GM18909 (cell line): ENCODE measurements at regions not wholly inside any gene's neighbourhood (a gene's known extent, or its start where the extent isn't known, plus 50 kb on each side); places are given as distances from the start of the nearest gene placed in this dataset.
A peak's percentile ranks its signal among the peaks of the same experiment; 100 is the strongest.

Experiments used
- ATAC-seq: cut with Tn5 transposase; IDR thresholded peaks from one replicate; pipeline ENCODE4 v1.9.1; 2021; ENCODE audit warnings: mild to moderate bottlenecking; ENCODE audit not compliant: unreplicated experiment, poor library complexity

GRCh38 chr11:8818421-8818820 lies 92.6 kb upstream of the AKIP1 start:
- no peak for ATAC-seq

GRCh38 chr11:8820401-8820800 lies 90.6 kb upstream of the AKIP1 start:
- ATAC-seq = no peak

DNA sequence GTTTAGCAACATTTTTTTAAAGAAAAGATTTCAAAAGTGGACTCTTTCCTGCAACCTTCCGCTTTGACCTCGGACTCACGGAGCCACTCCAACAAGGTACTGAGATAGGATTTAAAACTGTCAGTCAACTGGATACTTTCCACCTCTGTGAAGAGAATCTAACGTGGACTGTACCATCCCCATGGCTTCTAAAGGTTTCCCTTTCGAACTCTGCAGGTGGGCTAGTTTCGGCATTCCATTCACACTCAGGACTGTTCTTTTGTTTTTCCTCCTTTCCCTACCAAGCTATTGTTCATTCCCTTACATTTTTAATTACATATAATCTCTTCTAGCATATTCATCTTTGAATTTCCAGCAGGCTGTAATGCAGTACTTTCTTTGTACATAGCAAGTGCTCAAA lies 88.5 kb upstream of the AKIP1 start:
- no peak for ATAC-seq

GRCh38 chr11:8823174-8823742 lies 87.7 kb upstream of the AKIP1 start:
- ATAC-seq = no peak

DNA sequence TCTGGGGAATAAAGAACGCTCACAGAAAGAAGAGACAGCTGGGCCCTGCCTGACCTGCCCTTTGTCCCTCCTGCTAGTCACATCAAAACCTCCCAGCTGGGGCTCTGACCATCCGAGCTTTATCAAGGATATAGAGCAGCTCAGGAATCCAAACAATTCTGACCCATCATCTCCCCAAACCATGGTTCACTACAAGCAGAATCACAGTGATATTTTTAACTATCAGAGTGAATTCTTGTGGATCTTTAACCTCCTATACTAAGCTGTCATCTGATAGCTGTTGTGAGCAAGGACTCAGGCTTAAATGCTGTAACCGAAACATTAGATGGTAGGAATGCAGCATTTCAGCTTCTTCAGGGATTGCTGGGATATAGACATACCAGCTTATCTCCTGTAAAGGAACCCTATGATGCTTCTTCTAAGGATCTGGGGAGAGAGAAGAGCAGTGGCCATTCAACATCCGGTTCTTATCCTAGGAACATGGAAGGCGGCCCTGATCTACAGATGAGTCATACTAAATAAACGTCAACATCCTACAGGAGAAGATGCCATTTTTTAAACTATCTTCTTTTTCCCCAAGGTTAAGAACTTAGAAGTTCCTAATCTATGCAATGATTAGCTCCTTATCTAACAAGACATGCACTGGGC lies 84.7 kb upstream of the AKIP1 start:
- ATAC-seq = no peak

DNA sequence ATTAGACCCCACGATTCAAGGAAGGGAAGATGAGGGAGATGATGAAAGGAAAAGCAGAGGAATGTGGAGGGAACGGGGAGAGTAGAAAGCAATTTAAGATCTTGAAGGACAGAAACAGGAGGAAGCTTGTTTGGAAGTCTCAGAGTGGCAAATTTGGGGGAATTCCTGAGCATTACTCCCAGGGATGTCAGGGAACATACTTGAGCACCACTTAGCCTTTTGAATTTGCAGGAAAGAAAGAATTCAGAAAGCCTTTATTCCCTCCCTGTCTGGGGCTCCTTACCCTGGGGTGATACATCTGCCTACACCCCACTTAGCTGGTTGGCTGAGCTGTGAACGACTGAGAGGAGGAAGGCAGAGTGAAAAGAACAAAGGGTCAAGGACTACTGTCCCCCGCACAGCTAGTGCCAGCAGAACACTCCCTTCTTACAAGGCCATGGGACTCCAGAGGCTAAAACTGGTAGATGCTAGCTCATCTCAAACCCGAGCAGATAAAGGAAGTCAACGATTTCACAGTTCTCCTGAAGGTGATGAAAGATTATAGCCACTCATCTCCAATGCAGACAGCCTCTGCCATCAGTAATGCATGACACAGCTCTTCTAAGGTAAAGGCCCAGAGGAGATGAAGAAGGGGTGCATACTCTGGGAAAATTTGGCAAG lies 84.0 kb upstream of the AKIP1 start:
- ATAC-seq = no peak

GRCh38 chr11:8828046-8828445 lies 82.9 kb upstream of the AKIP1 start:
- ATAC-seq = no peak

- ATAC-seq = no peak
Observed at GRCh38 chr11:8828580-8829361, 82.2 kb upstream of the AKIP1 start.

DNA sequence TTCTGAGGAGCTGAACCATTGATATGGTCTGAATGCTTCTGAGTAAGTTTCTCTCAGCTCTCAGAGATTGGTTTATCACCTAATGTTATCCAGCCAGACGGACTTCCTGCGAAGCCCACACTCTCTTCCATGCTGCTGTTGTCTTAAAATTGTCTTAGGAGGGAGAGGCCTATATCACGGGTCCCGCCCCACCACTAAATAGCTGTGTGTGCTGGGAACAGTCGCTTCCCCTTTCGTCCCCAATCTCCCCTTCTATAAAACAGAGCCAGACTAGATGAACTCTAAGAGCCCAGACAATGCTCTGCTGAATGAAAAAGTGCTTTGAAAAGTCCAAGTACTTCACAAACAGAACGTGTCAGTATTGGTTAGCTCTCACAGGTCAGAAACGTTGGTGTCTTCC lies 81.4 kb upstream of the AKIP1 start:
- no peak for ATAC-seq

- no peak for ATAC-seq
Observed at GRCh38 chr11:8830641-8831040, 80.3 kb upstream of the AKIP1 start.

DNA sequence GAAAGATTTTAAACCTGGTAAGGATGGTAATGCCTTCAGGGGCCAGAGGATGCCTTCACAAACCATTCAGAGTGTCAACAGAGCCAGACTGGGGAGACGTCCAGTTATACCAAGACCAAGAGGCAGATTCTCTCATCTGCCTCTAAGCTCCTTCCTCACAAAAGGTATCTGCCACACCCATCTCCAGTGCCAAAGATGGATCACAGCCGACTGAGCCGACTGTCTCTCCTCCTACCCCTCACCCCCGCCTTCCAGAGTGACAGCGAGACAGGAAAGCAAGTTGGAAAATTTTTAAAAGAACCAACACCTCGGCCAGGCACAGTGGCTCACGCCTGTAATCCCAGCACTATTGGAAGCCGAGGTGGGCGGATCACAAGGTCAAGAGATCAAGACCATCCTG lies 79.1 kb upstream of the AKIP1 start:
- no peak for ATAC-seq

GRCh38 chr11:8832571-8833260 lies 78.3 kb upstream of the AKIP1 start:
- peak; percentile 91 for ATAC-seq

DNA sequence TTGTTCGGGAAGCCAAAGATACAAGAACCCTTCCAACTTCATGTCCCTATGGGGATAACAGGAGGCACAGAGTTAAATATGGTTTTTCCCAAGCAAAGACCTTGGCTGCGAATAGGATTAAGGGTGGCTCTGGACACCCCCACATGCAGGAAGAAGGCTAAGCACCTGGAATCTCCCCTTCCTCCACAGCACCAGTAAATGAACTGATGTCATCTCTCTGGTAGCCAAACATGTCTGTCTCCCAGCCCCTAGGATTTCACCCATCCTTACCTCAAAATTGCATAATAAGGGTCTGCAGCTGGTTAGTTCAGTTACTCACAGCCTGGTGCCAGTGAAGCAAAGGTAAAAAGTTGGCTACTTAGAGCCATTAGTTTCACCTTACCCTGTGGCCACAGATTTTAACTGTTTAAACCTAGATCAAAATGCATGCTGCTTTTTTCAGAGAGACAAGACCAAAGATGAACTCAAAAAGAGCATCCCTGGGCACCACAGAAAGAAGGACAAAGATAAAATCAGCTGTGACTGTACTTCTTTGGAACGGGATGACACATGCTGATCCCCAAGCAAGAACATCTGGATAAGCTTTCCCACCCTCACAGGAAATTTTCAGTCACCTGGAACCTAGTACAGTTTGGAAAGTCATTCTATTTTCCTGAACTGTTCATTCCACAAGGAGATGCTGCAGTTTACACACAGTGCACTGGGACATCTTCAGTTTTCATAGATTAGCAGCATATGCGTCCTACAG lies 77.2 kb upstream of the AKIP1 start:
- ATAC-seq = no peak

- no peak for ATAC-seq
Observed at GRCh38 chr11:8834379-8834778, 76.6 kb upstream of the AKIP1 start.

DNA sequence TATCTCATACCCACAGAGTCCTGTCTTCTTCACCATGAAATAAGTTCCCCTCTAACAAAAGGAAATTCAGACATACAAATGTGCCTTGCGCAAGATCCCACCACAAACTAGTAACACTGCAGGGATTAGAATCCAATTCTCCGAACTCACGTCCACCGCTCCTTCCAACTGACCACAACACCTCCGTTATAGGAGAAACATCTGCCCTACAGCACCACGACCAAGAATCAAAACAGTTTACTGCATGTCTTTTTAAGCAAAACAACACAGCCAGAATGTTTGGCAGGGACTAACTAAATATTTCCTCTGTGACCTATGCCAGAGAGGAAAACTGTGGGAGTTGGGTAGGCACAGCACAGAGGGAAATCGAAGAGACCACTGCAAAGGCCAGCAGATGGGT lies 72.7 kb upstream of the AKIP1 start:
- ATAC-seq = no peak

DNA sequence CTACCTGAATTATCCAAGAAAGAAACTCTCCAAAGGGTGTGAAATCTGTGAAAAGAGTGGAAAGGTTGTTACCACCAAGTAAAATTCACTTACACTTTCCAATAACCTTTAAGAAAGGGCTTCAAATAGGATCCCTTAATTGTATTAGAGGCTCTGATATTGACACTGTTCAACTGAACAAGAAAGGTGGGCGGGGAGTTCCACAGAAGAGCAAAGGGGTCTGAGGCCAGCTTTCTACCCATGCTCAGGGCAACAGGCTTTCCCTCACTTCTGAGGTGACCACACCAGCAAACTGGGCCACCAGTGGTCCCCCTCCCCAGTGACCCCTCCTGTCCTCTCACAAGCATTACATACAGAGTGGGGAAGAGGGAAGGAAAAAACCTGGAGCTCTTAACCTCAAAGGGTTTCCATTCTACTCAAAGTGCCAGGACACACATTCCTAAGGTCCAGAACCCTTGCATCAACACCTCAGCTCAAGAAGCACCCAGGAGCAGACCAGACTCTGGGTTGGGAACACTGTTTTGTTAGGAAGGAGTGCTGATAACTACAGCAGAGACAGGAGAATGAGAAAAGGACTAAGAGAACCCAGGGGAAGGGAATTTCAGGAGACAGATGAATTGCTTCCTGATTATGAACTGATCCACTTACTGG lies 71.6 kb upstream of the AKIP1 start:
- no peak for ATAC-seq

- ATAC-seq = no peak
Observed at GRCh38 chr11:8839957-8840945, 70.7 kb upstream of the AKIP1 start.

GRCh38 chr11:8841899-8842298 lies 69.1 kb upstream of the AKIP1 start:
- no peak for ATAC-seq
